Esophagus squamous epithelium (tissue), 4 donors: ENCODE measurements at regions not wholly inside any gene's neighbourhood (a gene's known extent, or its start where the extent isn't known, plus 50 kb on each side); places are given as distances from the start of the nearest gene placed in this dataset.

Experiments used
- POLR2A ChIP-seq, 4 donors: fragments of 450-650 bp; IDR thresholded peaks; one replicate each; pipeline ENCODE4 v1.6.1; 2017; ENCODE audit warnings: antibody characterized with exemption in 4 of 4, mild to moderate bottlenecking in 4 of 4, moderate library complexity in 3 of 4
- TF ChIP-seq, protein P1 (sequence below), 6 experiments: fragments of 450-650 bp in 4 of 6; fragments of 200-600 bp in 2 of 6; sonication (generic) in 2 of 6; IDR thresholded peaks; one replicate each; pipeline ENCODE4 v1.5.1; 2016 to 2019; ENCODE audit warnings: antibody characterized with exemption in 6 of 6, mild to moderate bottlenecking in 4 of 6, moderate library complexity in 4 of 6

GRCh38 chr2:166812166-166812891 is 76.0 kb upstream of the XIRP2 start:
- no peak for TF ChIP-seq POLR2A (IDR thresholded peaks at IDR 0.05)
- TF ChIP-seq, protein P1, sequence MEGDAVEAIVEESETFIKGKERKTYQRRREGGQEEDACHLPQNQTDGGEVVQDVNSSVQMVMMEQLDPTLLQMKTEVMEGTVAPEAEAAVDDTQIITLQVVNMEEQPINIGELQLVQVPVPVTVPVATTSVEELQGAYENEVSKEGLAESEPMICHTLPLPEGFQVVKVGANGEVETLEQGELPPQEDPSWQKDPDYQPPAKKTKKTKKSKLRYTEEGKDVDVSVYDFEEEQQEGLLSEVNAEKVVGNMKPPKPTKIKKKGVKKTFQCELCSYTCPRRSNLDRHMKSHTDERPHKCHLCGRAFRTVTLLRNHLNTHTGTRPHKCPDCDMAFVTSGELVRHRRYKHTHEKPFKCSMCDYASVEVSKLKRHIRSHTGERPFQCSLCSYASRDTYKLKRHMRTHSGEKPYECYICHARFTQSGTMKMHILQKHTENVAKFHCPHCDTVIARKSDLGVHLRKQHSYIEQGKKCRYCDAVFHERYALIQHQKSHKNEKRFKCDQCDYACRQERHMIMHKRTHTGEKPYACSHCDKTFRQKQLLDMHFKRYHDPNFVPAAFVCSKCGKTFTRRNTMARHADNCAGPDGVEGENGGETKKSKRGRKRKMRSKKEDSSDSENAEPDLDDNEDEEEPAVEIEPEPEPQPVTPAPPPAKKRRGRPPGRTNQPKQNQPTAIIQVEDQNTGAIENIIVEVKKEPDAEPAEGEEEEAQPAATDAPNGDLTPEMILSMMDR (IDR thresholded peaks at IDR 0.05) = no peak
